Thoracic aorta (tissue), 2 donors: ENCODE measurements at regions not wholly inside any gene's neighbourhood (a gene's known extent, or its start where the extent isn't known, plus 50 kb on each side); places are given as distances from the start of the nearest gene placed in this dataset.

Experiments used
- ATAC-seq: fragments of 150-250 bp; one replicate; pipeline ENCODE4 v1.8.0; 2017; ENCODE audit warnings: low read depth; ENCODE audit not compliant: insufficient number of reproducible peaks, low FRiP score
- DNase-seq: peaks from one replicate; pipeline ENCODE4 v3.0.0-alpha.2; 2020; ENCODE audit warnings: low spot score
- H3K27ac ChIP-seq, 2 donors: fragments of 200-600 bp; sonication (generic); 1 replicate in 1 of 2; 2 replicates in 1 of 2; pipeline ENCODE4 v1.5.1; 2016; ENCODE audit warnings: mild to moderate bottlenecking in 2 of 2, moderate library complexity in 2 of 2
- H3K27me3 ChIP-seq: fragments of 200-600 bp; sonication (generic); replicated peaks from 2 replicates; pipeline ENCODE4 v1.6.0; 2016; ENCODE audit warnings: mild to moderate bottlenecking; ENCODE audit not compliant: insufficient read depth
- H3K36me3 ChIP-seq: fragments of 200-600 bp; sonication (generic); one replicate; pipeline ENCODE4 v1.5.1; 2016
- H3K4me1 ChIP-seq, 2 donors: fragments of 200-600 bp; sonication (generic); 1 replicate in 1 of 2; 2 replicates in 1 of 2; pipeline versions ENCODE4 v1.5.1 to v1.6.0; 2016; ENCODE audit warnings: low read depth in 2 of 2, mild to moderate bottlenecking in 1 of 2; ENCODE audit not compliant: control insufficient read depth in 1 of 2
- H3K4me3 ChIP-seq: fragments of 200-600 bp; sonication (generic); 2 replicates; pipeline ENCODE4 v1.5.1; 2016; ENCODE audit warnings: mild to moderate bottlenecking
- H3K9me3 ChIP-seq: fragments of 200-600 bp; sonication (generic); 2 replicates; pipeline ENCODE4 v1.5.1; 2016
- CTCF ChIP-seq: fragments of 200-600 bp; sonication (generic); IDR thresholded peaks from one replicate; pipeline ENCODE4 v1.5.1; 2019; ENCODE audit warnings: antibody characterized with exemption

GRCh38 chr4:89447543-89447942 lies 139.9 kb upstream of the GPRIN3 start:
- Histone ChIP-seq H3K4me3 (no peak overlapping the region), H3K27ac (no peak overlapping the region), H3K9me3 (peaks cover 15% of the 10 kb centered on the region), H3K4me1 (no peaks in the 10 kb centered on the region), H3K36me3 (no peaks in the 10 kb centered on the region), H3K27me3 (no peaks in the 10 kb centered on the region)
- TF ChIP-seq CTCF = no peak
- no peak for DNase-seq
- no peak for ATAC-seq

GRCh38 chr4:89446193-89446592 lies 138.6 kb upstream of the GPRIN3 start:
- Histone ChIP-seq H3K4me3 (no peak overlapping the region), H3K27ac (no peak overlapping the region), H3K4me1 (no peaks in the 10 kb centered on the region), H3K9me3 (peaks cover 15% of the 10 kb centered on the region), H3K36me3 (no peaks in the 10 kb centered on the region), H3K27me3 (no peaks in the 10 kb centered on the region)
- ATAC-seq (no peak), DNase-seq (no peak)
- TF ChIP-seq CTCF = no peak

GRCh38 chr4:89439533-89439932 lies 131.9 kb upstream of the GPRIN3 start:
- no peak for TF ChIP-seq CTCF
- Histone ChIP-seq H3K27ac (no peak overlapping the region), H3K27me3 (no peaks in the 10 kb centered on the region), H3K9me3 (no peaks in the 10 kb centered on the region), H3K36me3 (no peaks in the 10 kb centered on the region), H3K4me3 (no peak overlapping the region), H3K4me1 (no peaks in the 10 kb centered on the region)
- DNase-seq (no peak), ATAC-seq (no peak)

- no peak for ATAC-seq
- no peak overlapping the region for H3K27ac ChIP-seq
Observed at GRCh38 chr4:89438102-89438831, 130.7 kb upstream of the GPRIN3 start.

GRCh38 chr4:89434364-89434988 lies 126.9 kb upstream of the GPRIN3 start:
- no peaks in the 10 kb centered on the region for H3K9me3 ChIP-seq
- peak; percentile 48 for TF ChIP-seq CTCF
- ATAC-seq (no peak), DNase-seq (no peak)
- no peak overlapping the region for H3K4me3 ChIP-seq
- no peaks in the 10 kb centered on the region for H3K36me3 ChIP-seq
- H3K4me1 ChIP-seq = no peaks in the 10 kb centered on the region
- no peaks in the 10 kb centered on the region for H3K27me3 ChIP-seq
- H3K27ac ChIP-seq = no peak overlapping the region

More at GRCh38 chr4:89438102-89438831, 130.7 kb upstream of the GPRIN3 start:
- no peaks in the 10 kb centered on the region for H3K9me3 ChIP-seq
- no peaks in the 10 kb centered on the region for H3K4me1 ChIP-seq
- H3K27me3 ChIP-seq = no peaks in the 10 kb centered on the region
- no peak for TF ChIP-seq CTCF
- no peak overlapping the region for H3K4me3 ChIP-seq
- H3K36me3 ChIP-seq = no peaks in the 10 kb centered on the region
- DNase-seq = no peak
